Pons (tissue), 1 donor: ENCODE measurements at regions not wholly inside any gene's neighbourhood (a gene's known extent, or its start where the extent isn't known, plus 50 kb on each side); places are given as distances from the start of the nearest gene placed in this dataset.
A peak's percentile ranks its signal among the peaks of the same experiment; 100 is the strongest.
"Not testable (repeated sequence)": the region's sequence is repeated elsewhere in the genome, so short reads cannot be mapped to it uniquely, and the experiment has no call there.

Experiments used
- DNase-seq: peaks from one replicate; pipeline ENCODE4 v3.0.0-alpha.2; 2016; ENCODE audit warnings: low spot score

DNA sequence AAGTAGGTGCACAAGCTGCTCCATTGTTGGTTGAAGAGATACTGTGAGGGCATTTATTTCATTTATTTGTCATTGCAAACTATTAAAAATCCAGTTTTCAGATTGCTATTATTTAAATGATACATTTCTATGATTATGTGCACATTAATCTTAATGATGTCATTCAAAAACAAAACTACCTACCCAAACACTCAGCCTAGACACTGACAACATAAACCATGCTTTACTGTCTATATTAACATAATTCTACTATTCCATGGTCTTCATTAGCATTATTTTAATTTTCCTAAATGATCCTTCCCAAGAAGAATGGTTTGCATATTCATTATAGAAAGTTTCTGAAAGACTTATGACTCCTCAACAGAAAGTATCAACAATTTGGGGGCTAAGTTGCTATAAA, 813.0 kb upstream of the SLITRK5 start:
- no peak for DNase-seq

DNA sequence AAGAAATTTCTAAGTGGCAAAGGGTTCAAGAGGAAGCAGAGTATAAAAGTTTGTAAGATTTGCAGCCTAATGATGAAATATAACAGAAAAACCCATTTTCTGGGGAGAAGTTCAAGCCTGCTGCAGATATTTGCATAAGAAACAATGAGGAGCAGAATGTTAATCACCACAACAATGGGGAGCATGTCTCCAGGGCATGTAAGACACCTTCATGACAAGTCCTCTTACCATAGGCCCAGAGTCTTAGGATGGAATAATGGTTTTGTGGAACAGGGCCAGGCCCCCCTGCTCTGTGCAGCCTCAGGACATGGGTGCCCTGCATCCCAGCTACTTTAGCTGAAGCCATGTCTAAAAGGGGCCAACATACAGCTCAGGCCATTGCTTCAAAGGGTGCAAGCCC, 809.0 kb upstream of the SLITRK5 start:
- DNase-seq, result no peak

DNA sequence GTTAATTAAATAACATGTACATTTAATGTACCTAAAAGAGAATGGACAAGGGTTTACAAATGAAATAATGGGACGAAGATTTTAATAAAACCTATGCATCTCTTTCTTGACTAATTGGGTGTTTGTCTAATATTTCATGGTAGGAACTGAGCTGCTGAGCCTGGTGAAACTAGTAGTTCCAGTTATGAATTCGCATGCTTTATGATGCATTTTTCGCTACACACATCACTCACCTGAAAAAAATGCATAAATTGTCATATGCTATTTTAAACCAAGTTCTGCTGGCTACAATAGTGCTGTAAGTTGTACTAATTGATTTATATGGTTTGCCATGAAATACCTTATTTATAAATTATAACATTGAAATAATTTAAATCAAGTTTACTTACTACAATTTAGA, 806.8 kb upstream of the SLITRK5 start:
- DNase-seq, result no peak

DNA sequence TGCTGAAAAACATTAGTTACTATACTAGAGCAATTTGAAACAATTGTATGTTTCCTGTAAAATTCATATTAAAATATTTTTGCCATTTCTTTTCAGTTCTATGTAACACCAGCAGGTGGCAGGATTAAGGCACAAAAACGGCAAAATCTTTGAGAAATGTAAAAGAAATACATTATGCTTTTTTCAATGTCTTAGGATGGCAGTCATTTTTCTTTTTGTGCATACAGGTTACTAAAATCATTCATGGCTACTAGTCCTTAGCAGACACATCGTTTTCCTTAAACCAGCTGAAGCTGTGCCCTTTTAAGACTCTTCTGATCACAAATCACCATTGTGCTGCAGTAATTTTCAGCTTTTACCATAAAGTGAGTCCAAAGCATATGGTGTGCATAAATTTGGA, 800.7 kb upstream of the SLITRK5 start:
- DNase-seq, result peak; percentile 17

DNA sequence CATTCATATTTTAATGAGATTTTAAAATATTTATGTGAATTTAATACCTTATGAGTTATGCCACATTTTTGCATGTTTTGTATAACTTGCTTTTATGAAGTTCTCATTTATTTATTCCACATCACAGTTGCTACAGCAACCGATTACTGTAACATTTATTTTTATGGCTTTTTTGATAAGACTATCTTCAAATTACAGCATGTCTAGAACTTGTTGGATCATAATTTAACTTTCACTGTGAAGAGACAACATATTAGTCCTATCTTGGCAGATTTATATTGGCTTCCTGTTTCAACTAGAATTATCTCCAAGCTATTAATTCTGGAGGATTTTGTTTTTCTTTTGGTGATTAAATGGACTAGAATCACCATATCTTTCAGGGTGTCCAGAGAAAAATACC, 793.7 kb upstream of the SLITRK5 start:
- DNase-seq, result no peak

DNA sequence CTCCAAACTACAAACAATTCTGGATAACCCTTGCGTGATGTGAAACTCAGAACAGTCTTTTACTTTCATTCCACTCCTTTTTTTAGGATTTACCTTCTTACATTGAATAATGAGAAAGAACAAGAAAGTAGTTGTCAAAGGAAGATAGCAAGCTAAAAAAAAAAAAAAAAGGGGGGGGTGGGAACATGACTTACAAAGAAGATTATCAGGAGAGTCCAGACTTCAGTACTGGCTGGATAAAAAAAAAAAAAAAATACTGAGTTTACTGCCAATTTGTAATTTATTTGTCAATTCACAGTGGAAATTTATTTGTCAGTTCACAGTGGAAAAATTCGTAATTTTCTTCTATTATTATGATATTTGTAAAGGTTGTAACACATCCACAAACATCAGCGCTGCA, 792.4 kb upstream of the SLITRK5 start:
- DNase-seq, result no peak

DNA sequence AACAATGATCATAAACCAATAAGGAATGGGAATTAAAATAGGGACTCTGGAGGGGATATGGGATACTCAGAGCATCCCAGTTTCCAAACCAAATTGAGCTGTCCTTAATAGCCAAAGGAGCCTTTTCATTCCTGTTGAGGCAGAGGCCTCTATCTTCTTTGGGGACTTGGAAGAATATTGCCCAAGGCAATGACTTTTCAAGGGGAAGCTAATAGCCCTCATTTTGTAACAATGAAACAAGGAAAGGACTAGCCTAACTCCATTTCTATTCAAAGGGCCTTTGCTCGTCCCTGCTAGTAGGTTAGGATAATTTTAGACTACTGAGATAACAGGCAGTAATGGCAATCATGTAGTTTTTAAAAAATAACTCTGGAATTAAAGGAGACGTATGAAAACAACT, 789.8 kb upstream of the SLITRK5 start:
- no peak for DNase-seq

DNA sequence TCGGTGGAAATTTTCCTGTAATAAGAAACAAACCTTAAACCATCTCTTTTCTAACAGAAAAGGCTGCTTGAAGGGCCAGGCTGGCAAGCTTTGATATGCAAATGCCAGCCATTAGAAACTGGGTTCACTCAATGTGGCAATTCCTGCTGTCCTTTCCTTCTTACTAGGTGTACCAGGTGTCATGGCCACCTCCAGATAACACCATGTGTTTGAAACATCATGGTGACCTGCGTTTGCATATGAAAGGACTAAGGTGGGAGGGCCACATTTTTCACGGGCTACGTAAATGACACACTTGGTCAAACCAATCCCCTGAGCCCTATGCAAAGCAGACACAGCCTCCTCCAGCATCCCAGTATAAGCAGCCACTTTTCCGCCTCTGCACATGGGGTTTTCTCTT, 789.1 kb upstream of the SLITRK5 start:
- DNase-seq, result no peak

DNA sequence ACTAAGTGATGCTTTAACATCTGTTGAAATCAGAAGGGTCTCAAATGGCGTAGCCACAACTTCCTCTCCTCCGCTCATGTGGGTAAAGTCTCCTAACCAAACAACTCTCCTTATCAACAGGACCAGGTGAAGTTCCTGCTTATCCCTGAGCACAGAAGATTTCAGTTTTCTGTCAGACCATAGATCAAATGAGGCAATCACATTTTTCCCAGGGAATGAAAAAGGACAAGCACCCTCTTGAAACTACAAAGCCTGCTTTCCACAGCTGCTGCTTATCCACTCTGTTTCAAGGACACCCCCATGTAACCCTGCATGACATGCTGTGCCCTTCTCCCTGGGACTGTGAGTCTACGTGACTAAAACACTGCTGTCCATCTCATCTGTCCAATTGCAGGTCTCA, 788.3 kb upstream of the SLITRK5 start:
- no peak for DNase-seq

DNA sequence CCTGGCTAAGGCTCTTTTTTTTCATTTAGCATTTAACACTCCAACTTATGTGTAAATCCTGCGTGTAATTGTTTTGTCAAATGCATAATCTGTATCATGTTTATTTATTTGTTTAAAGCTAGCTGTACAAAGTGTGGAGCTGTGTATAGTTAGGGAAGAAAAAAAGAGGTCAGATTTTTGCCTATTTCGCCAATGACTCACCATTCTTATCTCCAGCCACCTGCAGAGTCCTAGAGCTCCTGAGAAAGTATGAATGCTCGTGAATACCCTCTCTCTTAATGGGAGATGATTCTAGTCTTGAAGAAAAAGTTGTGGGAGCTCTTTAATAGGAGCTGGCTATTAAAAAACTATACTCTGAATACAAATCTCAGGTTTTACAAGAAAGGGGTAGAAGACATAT, 778.8 kb upstream of the SLITRK5 start:
- DNase-seq, result no peak

DNA sequence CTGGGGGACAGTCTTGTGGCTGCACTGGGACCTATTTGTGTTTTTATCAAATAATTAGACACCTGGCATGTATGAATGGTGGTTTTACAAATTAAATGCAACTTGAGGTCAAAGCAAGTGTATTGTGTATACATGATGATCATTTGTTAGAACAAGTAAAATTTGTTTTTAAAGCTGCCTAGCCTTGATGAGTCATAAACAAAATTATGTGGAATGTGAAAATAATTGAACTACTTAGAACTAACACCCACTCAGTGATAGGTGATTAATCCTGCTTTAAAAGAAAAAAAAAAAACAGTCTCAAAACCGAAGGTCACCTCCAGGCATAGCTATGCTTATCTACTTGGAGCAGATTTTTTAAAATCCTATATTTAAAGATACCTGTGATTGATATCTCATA, 770.3 kb upstream of the SLITRK5 start:
- DNase-seq, result no peak

DNA sequence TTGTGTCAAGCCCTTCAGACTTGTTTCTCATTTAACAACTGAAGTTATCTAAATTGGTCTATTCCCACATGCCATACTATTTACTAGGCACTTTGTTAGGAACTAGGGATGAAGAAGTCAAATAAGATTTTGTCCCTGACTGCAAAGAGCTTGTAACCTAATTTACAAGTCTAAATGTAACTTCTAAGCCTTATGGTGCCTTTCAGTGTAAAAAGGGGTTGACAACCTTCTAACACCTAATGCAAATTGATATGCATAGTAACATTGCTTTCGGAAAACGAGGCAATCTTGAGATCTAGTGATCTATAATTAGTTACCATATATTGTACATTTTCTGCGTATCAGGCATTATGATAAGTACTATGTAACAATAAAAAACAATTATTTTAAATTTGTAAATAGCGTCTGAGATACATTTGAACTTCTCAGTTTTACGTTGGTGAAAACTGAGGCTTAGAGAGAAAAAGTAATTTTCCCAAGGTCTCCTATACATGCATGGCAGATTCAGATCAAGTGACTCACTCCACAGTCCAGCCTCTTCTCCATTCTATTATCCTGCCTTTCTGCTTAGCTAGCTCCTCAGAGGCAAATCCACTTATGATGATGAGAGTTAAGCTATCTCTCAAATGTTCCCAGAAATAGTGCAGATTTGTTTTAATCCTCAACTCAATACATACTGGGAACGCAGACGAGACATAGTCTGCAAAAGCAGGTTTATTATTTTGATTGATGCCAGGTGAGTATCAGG, 764.9 kb upstream of the SLITRK5 start:
- no peak for DNase-seq

DNA sequence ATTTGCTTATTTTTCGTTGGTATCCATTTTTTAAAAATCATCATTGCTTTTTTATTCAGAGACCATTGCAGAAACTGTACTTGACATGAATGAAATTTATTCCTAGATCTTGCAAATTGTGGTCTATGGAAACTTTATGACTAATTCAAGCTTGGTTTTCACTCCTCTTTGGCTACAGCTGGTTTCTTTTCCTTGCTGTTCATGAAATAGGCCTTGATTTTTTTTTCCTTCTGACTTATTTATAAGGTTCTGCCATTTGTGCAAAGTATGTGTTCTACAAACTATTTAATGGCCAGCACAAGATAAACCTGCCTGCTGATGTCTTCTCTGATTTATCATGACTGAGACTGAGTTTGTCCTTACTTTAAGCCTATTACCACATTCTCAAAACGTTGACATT, 764.0 kb upstream of the SLITRK5 start:
- DNase-seq, result no peak

DNA sequence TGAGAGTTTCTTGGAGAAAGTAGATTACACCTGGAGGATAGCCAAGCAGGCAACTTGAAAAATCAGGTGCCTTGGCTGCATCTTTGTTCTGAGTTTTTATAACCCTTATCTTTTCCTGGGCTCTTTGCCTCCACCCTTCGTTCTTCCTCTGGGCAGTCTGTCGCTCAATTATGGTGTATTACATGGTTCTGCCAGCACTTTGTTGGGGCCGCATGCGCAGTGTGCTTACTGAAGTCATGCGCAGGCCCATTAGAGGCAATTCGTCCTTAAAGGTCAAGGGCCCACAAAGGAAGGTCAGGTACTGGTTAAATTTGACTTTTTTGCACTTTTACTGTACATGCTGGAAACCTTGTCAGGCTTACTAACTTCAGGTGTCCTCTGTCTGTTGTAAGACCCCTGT, 761.9 kb upstream of the SLITRK5 start:
- no peak for DNase-seq

DNA sequence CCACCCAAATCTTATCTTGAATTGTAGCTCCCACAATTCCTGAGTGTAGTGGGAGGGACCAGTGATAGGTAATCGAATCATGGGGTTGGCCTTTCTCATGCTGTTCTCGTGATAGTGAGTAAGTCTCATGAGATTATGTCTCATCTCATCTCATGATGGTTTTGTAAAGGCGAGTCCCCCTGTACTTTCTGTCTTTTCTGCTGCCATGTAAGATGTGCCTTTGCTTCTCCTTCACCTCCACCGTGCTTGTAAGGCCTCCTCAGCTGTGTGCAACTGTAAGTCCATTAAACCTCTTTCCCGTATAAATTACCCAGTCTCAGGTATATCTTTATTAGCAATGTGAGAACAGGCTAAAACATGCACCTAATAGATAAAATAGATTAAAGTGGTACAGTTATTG, 756.4 kb upstream of the SLITRK5 start:
- DNase-seq, result no peak

DNA sequence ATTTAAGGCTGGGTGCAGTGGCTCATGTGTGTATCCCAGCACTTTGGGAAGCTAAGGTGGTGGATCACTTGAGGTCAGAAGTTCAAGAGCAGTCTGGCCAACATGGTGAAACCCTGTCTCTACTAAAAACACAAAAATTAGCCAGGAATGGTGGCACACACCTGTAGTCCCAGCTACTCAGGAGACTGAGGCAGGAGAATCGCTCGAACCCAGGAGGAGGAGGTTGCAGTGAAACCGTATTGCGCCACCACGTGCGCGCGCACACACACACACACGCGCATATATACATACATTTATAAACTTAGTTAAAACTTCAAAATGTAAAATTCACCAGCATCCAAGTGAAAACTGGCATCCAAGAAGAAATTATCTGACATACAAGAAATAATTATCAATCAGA, 753.7 kb upstream of the SLITRK5 start:
- DNase-seq, result not testable (repeated sequence)

DNA sequence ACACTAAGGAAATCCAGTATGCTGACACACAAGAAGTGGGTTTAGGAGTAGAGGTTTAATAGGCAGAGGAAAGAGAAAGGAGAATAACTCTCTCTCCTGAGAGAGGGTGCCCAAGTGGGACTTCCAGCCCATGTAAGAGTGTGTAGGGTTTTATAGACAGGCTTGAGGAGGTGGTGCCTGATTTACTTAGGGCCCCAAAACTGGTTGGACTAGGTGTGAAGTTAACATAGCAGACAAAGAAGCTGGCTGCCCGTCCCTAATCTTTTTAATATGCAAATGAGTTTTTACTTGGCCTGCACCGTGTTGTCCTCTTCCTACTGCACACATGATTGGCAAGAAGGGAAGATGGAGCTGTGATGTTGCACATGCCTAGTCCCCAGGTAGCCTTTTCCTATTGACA, 752.5 kb upstream of the SLITRK5 start:
- DNase-seq, result no peak

DNA sequence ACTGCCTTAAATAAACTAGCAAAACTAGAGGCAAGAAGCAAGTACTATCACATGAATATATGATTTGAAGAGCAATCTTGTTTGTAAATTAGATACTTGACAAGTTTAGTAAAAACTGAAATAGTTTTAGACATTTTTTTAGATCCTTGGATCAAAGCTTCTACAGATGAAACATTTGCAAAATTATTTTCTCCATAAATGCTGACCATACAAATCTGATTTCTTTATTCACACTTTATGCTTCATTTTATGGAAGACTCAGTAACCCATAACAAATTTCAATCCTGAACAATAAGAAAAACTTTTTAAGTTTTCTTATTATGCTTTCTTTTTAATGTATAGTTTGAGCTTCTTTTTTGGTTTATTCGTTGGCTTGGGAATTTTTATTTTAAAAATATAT, 750.2 kb upstream of the SLITRK5 start:
- no peak for DNase-seq

DNA sequence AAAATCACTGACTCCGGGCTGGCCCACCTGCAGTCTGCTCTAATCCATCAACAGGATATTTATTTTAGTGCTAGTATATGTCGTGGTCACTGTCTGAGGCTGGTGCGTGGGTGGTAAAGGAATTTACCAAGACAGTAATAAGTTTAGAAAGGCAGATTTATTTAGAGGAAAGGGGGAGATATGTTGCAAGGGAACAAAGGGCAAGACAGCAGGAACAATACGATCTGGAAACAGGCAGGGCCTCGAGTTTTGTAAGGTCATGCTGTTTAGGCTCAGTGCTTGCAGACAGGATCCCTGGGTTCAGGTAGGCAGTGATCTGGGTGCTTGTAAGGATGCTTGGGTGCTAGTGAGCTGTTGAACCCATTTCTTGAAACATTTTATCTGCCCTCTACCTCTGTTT, 748.2 kb upstream of the SLITRK5 start:
- no peak for DNase-seq

DNA sequence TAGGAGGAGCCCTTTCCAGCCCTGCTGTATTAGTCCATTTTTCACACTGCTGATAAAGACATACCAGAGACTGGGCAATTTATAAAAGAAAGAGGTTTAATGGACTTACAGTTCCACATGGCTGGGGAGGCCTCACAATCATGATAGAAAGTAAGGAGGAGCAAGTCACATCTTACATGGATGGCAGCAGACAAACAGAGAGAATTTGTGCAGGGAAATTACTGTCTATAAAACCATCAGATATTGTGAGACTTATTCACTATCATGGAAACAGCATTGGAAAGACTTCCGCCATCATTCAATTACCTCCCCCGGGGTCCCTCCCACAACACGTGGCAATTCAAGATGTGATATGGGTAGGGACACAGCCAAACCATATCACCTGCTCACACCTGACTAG, 744.3 kb upstream of the SLITRK5 start:
- not testable (repeated sequence) for DNase-seq

DNA sequence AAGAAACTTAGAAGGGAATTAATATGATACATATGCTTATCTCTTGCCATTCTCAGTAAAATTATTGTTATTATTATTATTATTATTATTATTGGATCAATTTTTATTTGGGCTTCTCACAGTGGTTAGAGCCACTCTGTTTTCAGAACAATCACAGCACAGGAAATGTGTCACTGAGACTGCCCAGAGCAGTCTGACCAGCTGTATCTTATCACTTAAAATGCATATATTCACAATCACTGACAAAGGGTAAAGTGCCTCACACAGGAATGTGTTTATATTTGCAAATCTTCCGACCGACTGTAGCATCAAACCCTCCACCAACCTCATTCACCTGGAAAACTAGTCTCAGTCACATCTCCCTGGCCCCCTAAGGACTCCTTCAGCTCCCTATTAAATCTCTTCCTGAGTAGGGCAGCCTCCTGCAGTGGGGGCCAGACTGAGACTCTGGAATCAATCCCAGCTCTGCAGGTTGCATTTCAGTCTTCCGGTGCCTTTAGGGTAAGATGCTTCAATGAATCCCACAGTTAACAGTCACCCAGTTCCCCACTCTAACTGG, 738.3 kb upstream of the SLITRK5 start:
- DNase-seq, result no peak

DNA sequence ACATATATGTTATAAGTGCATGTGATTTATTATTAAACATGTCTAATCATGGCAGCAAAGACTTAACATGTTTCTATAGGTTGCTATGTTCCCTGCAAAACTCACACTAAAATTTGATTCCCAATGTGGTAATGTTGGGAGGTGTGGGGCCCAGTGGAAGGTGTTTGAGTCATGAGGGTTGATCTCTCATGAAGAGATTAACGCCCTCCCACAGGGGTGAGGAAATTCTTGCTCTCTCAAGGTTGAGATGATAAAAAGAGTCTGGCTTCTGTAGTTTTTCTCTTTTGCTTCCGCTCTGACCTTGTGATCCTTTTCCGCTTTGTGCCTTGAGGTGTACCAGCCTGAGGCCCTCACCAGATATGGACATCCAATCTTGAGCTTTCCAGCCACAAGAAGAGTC, 737.5 kb upstream of the SLITRK5 start:
- no peak for DNase-seq

DNA sequence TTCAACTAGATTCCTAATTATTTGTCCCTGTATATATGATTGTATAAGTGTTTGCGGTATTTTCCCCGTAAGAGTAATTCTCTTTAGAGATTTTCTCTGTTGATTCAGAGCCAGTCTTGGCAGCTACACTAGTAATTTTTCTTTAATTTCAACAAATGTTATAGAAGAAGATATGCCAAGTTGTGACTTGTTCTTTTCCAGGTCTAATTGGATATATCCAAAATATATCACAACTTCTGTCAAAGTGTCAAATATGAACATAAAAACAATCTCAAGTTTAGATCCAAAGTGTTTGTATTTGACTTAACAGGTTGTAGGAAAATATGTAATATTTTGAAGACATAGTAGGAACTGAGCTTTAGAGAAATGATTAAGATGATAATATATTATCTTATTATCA, 733.9 kb upstream of the SLITRK5 start:
- DNase-seq, result no peak

DNA sequence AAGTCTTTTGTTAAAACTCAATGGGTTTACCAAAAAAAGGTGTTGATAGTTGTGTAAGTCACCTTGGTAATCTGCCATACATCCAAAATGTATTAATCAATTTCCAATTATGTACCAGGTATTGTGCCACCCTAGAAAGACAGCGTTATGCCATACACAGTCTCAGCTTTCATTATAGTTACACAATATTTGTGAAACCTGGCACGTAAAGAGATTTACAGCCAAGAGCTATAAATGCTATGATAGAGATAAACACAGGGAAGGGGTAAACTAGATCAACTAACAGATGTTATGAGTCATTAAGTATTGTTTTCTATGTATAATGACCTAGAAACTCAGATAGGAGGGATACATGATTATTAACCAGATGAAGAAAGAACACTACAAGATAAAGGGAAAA, 725.6 kb upstream of the SLITRK5 start:
- DNase-seq, result no peak
